NB4 (cell line): ENCODE measurements at regions not wholly inside any gene's neighbourhood (a gene's known extent, or its start where the extent isn't known, plus 50 kb on each side); places are given as distances from the start of the nearest gene placed in this dataset.

Source experiments
- CTCF ChIP-seq: IDR thresholded peaks from one replicate; pipeline ENCODE4 v1.5.1; 2012; ENCODE audit warnings: low read depth, low read length
- MYC ChIP-seq: IDR thresholded peaks from 2 replicates; pipeline ENCODE4 v1.6.1; 2011; ENCODE audit warnings: low read depth, low read length
- POLR2A ChIP-seq: IDR thresholded peaks from 2 replicates; pipeline ENCODE4 v1.6.1; 2011; ENCODE audit warnings: mild to moderate bottlenecking; ENCODE audit not compliant: insufficient read length; ENCODE audit errors: extremely low read depth
- TF ChIP-seq, protein P1 (sequence below): IDR thresholded peaks from 2 replicates; pipeline ENCODE4 v1.6.1; 2011; ENCODE audit warnings: low read depth, low read length

DNA sequence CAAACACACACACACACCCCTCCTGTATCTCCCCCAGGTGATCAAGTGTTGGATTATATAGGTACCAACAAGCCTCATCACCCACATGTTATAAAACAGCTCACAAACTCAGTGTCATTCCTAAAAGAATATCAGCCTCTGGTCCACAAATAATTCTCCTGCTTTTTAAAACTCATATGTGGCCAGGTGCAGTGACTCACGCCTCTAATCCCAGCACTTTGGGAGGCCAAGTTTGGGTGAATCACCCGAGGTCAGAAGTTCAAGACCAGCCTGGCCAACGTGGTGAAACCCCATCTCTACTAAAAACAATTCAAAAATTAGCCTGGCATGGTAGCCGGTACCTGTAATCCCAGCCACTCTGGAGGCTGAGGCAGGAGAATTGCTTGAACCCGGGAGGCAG is 87.8 kb downstream of the LRATD1 start:
- TF ChIP-seq, protein P1, sequence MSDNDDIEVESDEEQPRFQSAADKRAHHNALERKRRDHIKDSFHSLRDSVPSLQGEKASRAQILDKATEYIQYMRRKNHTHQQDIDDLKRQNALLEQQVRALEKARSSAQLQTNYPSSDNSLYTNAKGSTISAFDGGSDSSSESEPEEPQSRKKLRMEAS, result no peak
- TF ChIP-seq CTCF (no peak), POLR2A (no peak), MYC (no peak)
